HEK293 (cell line): ENCODE measurements at regions not wholly inside any gene's neighbourhood (a gene's known extent, or its start where the extent isn't known, plus 50 kb on each side); places are given as distances from the start of the nearest gene placed in this dataset.

ENCODE experiments used
- KLF16 ChIP-seq: fragments of 450-650 bp; formaldehyde crosslinking; IDR thresholded peaks from 2 replicates; pipeline ENCODE4 v1.5.1; 2017; ENCODE audit warnings: missing biosample characterization, missing genetic modification characterization
- SETDB1 ChIP-seq: IDR thresholded peaks from one replicate; pipeline ENCODE4 v1.6.1; 2017; ENCODE audit warnings: mild to moderate bottlenecking, low read length, moderate library complexity, mixed read lengths; ENCODE audit not compliant: insufficient read length
- ZBTB7A ChIP-seq: fragments of 450-650 bp; formaldehyde crosslinking; IDR thresholded peaks from 2 replicates; pipeline ENCODE4 v1.5.1; 2016; ENCODE audit warnings: low read depth, missing biosample characterization, missing genetic modification characterization
- ZNF121 ChIP-seq: fragments of 450-650 bp; formaldehyde crosslinking; IDR thresholded peaks from 2 replicates; pipeline ENCODE4 v1.5.1; 2016; ENCODE audit warnings: missing biosample characterization, missing genetic modification characterization
- ZNF416 ChIP-seq: fragments of 450-650 bp; formaldehyde crosslinking; IDR thresholded peaks from 2 replicates; pipeline ENCODE4 v1.5.1; 2016; ENCODE audit warnings: missing biosample characterization, missing genetic modification characterization
- TF ChIP-seq, protein P1 (sequence below): fragments of 450-650 bp; formaldehyde crosslinking; IDR thresholded peaks from 2 replicates; pipeline ENCODE4 v1.5.1; 2016; ENCODE audit warnings: missing biosample characterization, missing genetic modification characterization

DNA sequence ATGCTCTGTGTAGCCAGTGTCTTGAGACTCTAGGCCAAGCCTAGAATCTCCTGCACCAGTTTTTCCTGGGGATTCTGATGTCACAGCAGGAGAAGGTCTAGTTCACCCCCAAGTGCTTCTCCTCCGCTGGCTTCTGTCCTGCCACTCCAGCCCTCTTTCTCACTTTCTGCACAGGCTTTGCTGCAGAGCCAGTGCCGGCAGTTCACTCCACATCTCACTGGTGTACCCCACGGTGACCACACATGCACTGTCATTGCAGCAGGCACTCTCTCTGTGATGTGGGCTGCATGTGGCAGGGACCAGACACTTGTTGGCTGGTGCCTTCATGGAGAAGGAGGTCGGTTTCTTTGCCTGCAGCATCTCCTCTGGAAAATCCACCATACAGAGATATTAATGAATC lies 643.8 kb upstream of the GALNTL6 start:
- TF ChIP-seq KLF16: no peak
- TF ChIP-seq ZNF121: no peak
- TF ChIP-seq, protein P1, sequence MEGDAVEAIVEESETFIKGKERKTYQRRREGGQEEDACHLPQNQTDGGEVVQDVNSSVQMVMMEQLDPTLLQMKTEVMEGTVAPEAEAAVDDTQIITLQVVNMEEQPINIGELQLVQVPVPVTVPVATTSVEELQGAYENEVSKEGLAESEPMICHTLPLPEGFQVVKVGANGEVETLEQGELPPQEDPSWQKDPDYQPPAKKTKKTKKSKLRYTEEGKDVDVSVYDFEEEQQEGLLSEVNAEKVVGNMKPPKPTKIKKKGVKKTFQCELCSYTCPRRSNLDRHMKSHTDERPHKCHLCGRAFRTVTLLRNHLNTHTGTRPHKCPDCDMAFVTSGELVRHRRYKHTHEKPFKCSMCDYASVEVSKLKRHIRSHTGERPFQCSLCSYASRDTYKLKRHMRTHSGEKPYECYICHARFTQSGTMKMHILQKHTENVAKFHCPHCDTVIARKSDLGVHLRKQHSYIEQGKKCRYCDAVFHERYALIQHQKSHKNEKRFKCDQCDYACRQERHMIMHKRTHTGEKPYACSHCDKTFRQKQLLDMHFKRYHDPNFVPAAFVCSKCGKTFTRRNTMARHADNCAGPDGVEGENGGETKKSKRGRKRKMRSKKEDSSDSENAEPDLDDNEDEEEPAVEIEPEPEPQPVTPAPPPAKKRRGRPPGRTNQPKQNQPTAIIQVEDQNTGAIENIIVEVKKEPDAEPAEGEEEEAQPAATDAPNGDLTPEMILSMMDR: no peak
- no peak for TF ChIP-seq SETDB1
- no peak for TF ChIP-seq ZBTB7A
- no peak for TF ChIP-seq ZNF416 (tag by site-specific recombination)
